GM12878 (cell line): ENCODE measurements at regions not wholly inside any gene's neighbourhood (a gene's known extent, or its start where the extent isn't known, plus 50 kb on each side); places are given as distances from the start of the nearest gene placed in this dataset.

ENCODE experiments used
- ATAC-seq: fragments of 200-7000 bp; cut with Tn5 transposase; 3 replicates; pipeline ENCODE4 v1.9.1; 2020; ENCODE audit warnings: mild to moderate bottlenecking, moderate library complexity
- BruUV-seq: library from RNA; stranded (reverse); fragments of 400-500 nt; replicated peaks from 2 replicates; lab custom pipeline; 2021; lab: Mats Ljungman, UMichigan
- CTCF ChIA-PET: fragments of 300-600 bp; sonication (Branson Sonifier 250); formaldehyde crosslinking; extraction: SDS; loops from one replicate; lab custom pipeline; 2021; ENCODE audit warnings: inconsistent platforms; lab: Yijun Ruan, JAX
- POLR2A ChIA-PET: fragments of 350-600 bp; formaldehyde crosslinking; extraction: SDS; loops from one replicate; lab custom pipeline; 2021; ENCODE audit warnings: inconsistent platforms; lab: Charles Lee
- RAD21 ChIA-PET: fragments of 300-600 bp; sonication (Branson Sonifier 250); formaldehyde crosslinking; loops from one replicate; lab custom pipeline; 2023; ENCODE audit warnings: antibody characterized with exemption; ENCODE audit not compliant: unreplicated experiment; lab: Charles Lee
- SMC1A ChIA-PET: fragments of 300-600 bp; sonication (Branson Sonifier 250); formaldehyde crosslinking; loops from one replicate; lab custom pipeline; 2023; ENCODE audit not compliant: unreplicated experiment, uncharacterized antibody; lab: Charles Lee
- DNase-seq: peaks from one replicate; pipeline ENCODE4 v3.0.0-alpha.2; 2011; ENCODE audit warnings: low read depth, low spot score
- FAIRE-seq: peaks from 3 replicates; lab custom pipeline; 2011; peaks lifted over from hg19 to GRCh38; lab: Jason Lieb, UNC
- H2AFZ ChIP-seq: 2 replicates; pipeline ENCODE4 v1.6.0; 2011; ENCODE audit warnings: low read depth, low read length, control low read depth; ENCODE audit not compliant: control insufficient read depth
- H3K27ac ChIP-seq: 2 replicates; pipeline ENCODE4 v1.5.1; 2011; ENCODE audit warnings: control low read depth; ENCODE audit not compliant: control insufficient read depth, insufficient read depth
- H3K27me3 ChIP-seq, 2 experiments: replicated peaks in 1 of 2; 2 replicates each; pipeline versions ENCODE4 v1.6.0 to v1.6.1; 2011; ENCODE audit warnings: low read length in 1 of 2; ENCODE audit not compliant: control insufficient read depth in 2 of 2, insufficient read depth in 2 of 2
- H3K36me3 ChIP-seq, 2 experiments: 2 replicates each; pipeline ENCODE4 v1.5.1; 2011; ENCODE audit warnings: low read length in 1 of 2; ENCODE audit not compliant: control insufficient read depth in 2 of 2, insufficient read depth in 2 of 2
- H3K4me1 ChIP-seq: 2 replicates; pipeline ENCODE4 v1.6.1; 2011; ENCODE audit warnings: mild to moderate bottlenecking, low read length, moderate library complexity, mixed read lengths; ENCODE audit not compliant: control insufficient read depth, insufficient read depth
- H3K4me2 ChIP-seq: 2 replicates; pipeline ENCODE4 v1.6.0; 2011; ENCODE audit warnings: control low read depth; ENCODE audit not compliant: control insufficient read depth, insufficient read depth
- H3K4me3 ChIP-seq: fragments of 200-600 bp; sonication (generic); 2 replicates; pipeline ENCODE4 v1.5.1; 2016
- H3K79me2 ChIP-seq: 2 replicates; pipeline ENCODE4 v1.6.0; 2011; ENCODE audit warnings: low read length; ENCODE audit not compliant: control insufficient read depth, insufficient read depth
- H3K9ac ChIP-seq: 2 replicates; pipeline ENCODE4 v1.8.0; 2011; ENCODE audit warnings: low read length, control low read depth, mixed read lengths; ENCODE audit not compliant: control insufficient read depth, insufficient read depth
- H3K9me3 ChIP-seq: replicated peaks from 3 replicates; pipeline ENCODE4 v1.5.1; 2011; ENCODE audit warnings: mild to moderate bottlenecking, low read length; ENCODE audit not compliant: control insufficient read depth, insufficient read depth
- H4K20me1 ChIP-seq: 2 replicates; pipeline ENCODE4 v1.6.0; 2011; ENCODE audit not compliant: control insufficient read depth, insufficient read depth
- BRCA1 ChIP-seq: IDR thresholded peaks from 2 replicates; pipeline ENCODE4 v1.6.1; 2011; ENCODE audit warnings: low read depth, low read length, improper control_type of control experiment
- FOXK2 ChIP-seq: fragments of 450-650 bp; IDR thresholded peaks from 2 replicates; pipeline ENCODE4 v1.6.1; 2017; ENCODE audit warnings: mild to moderate bottlenecking, moderate library complexity
- JUND ChIP-seq: IDR thresholded peaks from 2 replicates; pipeline ENCODE4 v1.6.1; 2012; ENCODE audit warnings: low read depth, mild to moderate bottlenecking, low read length, improper control_type of control experiment, moderate library complexity
- NKRF ChIP-seq: fragments of 450-650 bp; conservative IDR thresholded peaks from 2 replicates; pipeline ENCODE4 v1.6.1; 2017; ENCODE audit warnings: mild to moderate bottlenecking, moderate library complexity
- PAX8 ChIP-seq: fragments of 450-650 bp; IDR thresholded peaks from 2 replicates; pipeline ENCODE4 v1.6.1; 2017; ENCODE audit warnings: mild to moderate bottlenecking, moderate library complexity
- POLR2A ChIP-seq: IDR thresholded peaks from 2 replicates; pipeline ENCODE4 v1.6.1; 2011; ENCODE audit warnings: low read depth, mild to moderate bottlenecking, low read length
- POLR2AphosphoS5 ChIP-seq: IDR thresholded peaks from 2 replicates; pipeline ENCODE4 v1.6.1; 2011; ENCODE audit warnings: mild to moderate bottlenecking, low read length, inconsistent platforms
- RUNX3 ChIP-seq: IDR thresholded peaks from 2 replicates; pipeline ENCODE4 v1.6.1; 2012; ENCODE audit warnings: low read length, inconsistent platforms
- SMAD1 ChIP-seq: fragments of 450-650 bp; IDR thresholded peaks from 2 replicates; pipeline ENCODE4 v1.6.1; 2018; ENCODE audit warnings: mild to moderate bottlenecking, low read depth; ENCODE audit not compliant: partially characterized antibody
- SREBF2 ChIP-seq: IDR thresholded peaks from 2 replicates; pipeline ENCODE4 v1.6.1; 2012; ENCODE audit warnings: mild to moderate bottlenecking, low read length
- STAT1 ChIP-seq: fragments of 450-650 bp; conservative IDR thresholded peaks from 2 replicates; pipeline ENCODE4 v1.6.1; 2014; ENCODE audit warnings: antibody characterized with exemption, mild to moderate bottlenecking
- YBX1 ChIP-seq: fragments of 450-650 bp; IDR thresholded peaks from 2 replicates; pipeline ENCODE4 v1.6.1; 2016; ENCODE audit warnings: antibody characterized with exemption
- ZBTB4 ChIP-seq: fragments of 450-650 bp; formaldehyde crosslinking; IDR thresholded peaks from 2 replicates; pipeline ENCODE4 v1.4.0; 2022; ENCODE audit warnings: mild to moderate bottlenecking, moderate library complexity
- ZNF217 ChIP-seq: fragments of 450-650 bp; IDR thresholded peaks from 2 replicates; pipeline ENCODE4 v1.6.1; 2017; ENCODE audit warnings: antibody characterized with exemption, mild to moderate bottlenecking
- WGBS: methylation state at CpG from one replicate; pipeline ENCODE4 v1.1.6; 2016; ENCODE audit warnings: low lambda C conversion rate; ENCODE audit not compliant: insufficient replicate concordance, insufficient coverage; ENCODE audit errors: missing lambda C conversion rate; 5-methylcytosine and 5-hydroxymethylcytosine counted together
- in situ Hi-C: fragments of 300-500 bp; cut with MboI; formaldehyde crosslinking; loops from 9 replicates; pipeline ENCODE4 v1.14.3; 2018; ENCODE audit warnings: mixed read lengths
- intact Hi-C: fragments of 100-400 bp; cut with micrococcal nuclease; formaldehyde crosslinking; loops from one replicate; pipeline ENCODE4 v1.14.2; 2022; ENCODE audit not compliant: unreplicated experiment

GRCh38 chr5:109486200-109486804 is 76.5 kb upstream of the PJA2 start:
- POLR2A ChIA-PET: no interaction called here
- RAD21 ChIA-PET: no interaction called here
- Histone ChIP-seq H3K36me3 (no peaks in the 10 kb centered on the region), H3K27ac (no peak overlapping the region), H3K4me1 (no peaks in the 10 kb centered on the region), H3K4me2 (no peak overlapping the region), H3K4me3 (no peak overlapping the region), H2AFZ (no peak overlapping the region), H3K9me3 (no peaks in the 10 kb centered on the region), H3K79me2 (no peaks in the 10 kb centered on the region), H4K20me1 (no peaks in the 10 kb centered on the region), H3K9ac (no peak overlapping the region), H3K27me3 (no peaks in the 10 kb centered on the region)
- in situ Hi-C loops (no loop called here), intact Hi-C loops (no loop called here)
- no peak for ATAC-seq
- TF ChIP-seq JUND: no peak
- no peak for TF ChIP-seq FOXK2
- TF ChIP-seq PAX8: no peak
- TF ChIP-seq ZNF217: no peak
- no peak for TF ChIP-seq BRCA1
- TF ChIP-seq NKRF: no peak
- no peak for TF ChIP-seq STAT1
- no peak for TF ChIP-seq POLR2AphosphoS5
- no peak for TF ChIP-seq POLR2A
- no peak for TF ChIP-seq SREBF2
- no peak for TF ChIP-seq YBX1
- TF ChIP-seq ZBTB4 (CRISPR knock-in tag): no peak
- TF ChIP-seq RUNX3: no peak
- TF ChIP-seq SMAD1: no peak
- BruUV-seq: no TSS peak
- no peak for DNase-seq
- no peak for FAIRE-seq
- CTCF ChIA-PET: interaction anchor here (0.6 kb wide), 1 partner anchor 94 kb away, joined by 3 read pairs; no protein-coding TSS in a partner anchor
- SMC1A ChIA-PET: interaction anchor here (0.9 kb wide), 1 partner anchor 121 kb away, joined by 3 read pairs; no protein-coding TSS in a partner anchor
- WGBS: 51% methylated on average over 10 of the region's 10 CpGs
